Cardiac fibroblast (primary cell): ENCODE measurements at regions not wholly inside any gene's neighbourhood (a gene's known extent, or its start where the extent isn't known, plus 50 kb on each side); places are given as distances from the start of the nearest gene placed in this dataset.

Source experiments
- DNase-seq, 2 donors: peaks; one replicate each; pipeline versions ENCODE4 v3.0.0 to v3.0.0-alpha.2; 2010; ENCODE audit warnings: low read depth in 2 of 2
- H3K4me3 ChIP-seq, 2 donors: replicated peaks in 1 of 2; 1 replicate in 1 of 2; 2 replicates in 1 of 2; pipeline ENCODE4 v1.5.1; 2011; ENCODE audit warnings: low read depth in 2 of 2, low read length in 2 of 2, mild to moderate bottlenecking in 2 of 2, moderate library complexity in 1 of 2
- CTCF ChIP-seq: IDR thresholded peaks from one replicate; pipeline ENCODE4 v1.5.1; 2011; ENCODE audit warnings: low read depth, mild to moderate bottlenecking, low read length, inconsistent platforms

GRCh38 chrX:20394451-20394850, 127.7 kb upstream of the RPS6KA3 start:
- no peak for DNase-seq
- no peak for TF ChIP-seq CTCF
- H3K4me3 ChIP-seq: no peak overlapping the region

- no peak for TF ChIP-seq CTCF
- H3K4me3 ChIP-seq: no peak overlapping the region
- peak; percentile 16 to 42 for DNase-seq
These were observed 127.2 kb upstream of the RPS6KA3 start for GRCh38 chrX:20393944-20394343.

GRCh38 chrX:20388594-20388993, 121.9 kb upstream of the RPS6KA3 start:
- no peak for TF ChIP-seq CTCF
- DNase-seq: peak in 1 of 2 donors; percentile 59
- no peak overlapping the region for H3K4me3 ChIP-seq

- no peak overlapping the region for H3K4me3 ChIP-seq
- DNase-seq: no peak
- TF ChIP-seq CTCF: no peak
These were observed 116.8 kb upstream of the RPS6KA3 start for GRCh38 chrX:20383477-20383876.

- no peak for TF ChIP-seq CTCF
- no peak overlapping the region for H3K4me3 ChIP-seq
- DNase-seq: peak in 1 of 2 donors; percentile 0
These were observed 116.0 kb upstream of the RPS6KA3 start for GRCh38 chrX:20382518-20383297.

- H3K4me3 ChIP-seq: no peak overlapping the region
- DNase-seq: no peak
- no peak for TF ChIP-seq CTCF
These were observed 115.4 kb upstream of the RPS6KA3 start for GRCh38 chrX:20382082-20382481.
